ENCODE measurements at regions not wholly inside any gene's neighbourhood (a gene's known extent, or its start where the extent isn't known, plus 50 kb on each side); places are given as distances from the start of the nearest gene placed in this dataset.

DNA sequence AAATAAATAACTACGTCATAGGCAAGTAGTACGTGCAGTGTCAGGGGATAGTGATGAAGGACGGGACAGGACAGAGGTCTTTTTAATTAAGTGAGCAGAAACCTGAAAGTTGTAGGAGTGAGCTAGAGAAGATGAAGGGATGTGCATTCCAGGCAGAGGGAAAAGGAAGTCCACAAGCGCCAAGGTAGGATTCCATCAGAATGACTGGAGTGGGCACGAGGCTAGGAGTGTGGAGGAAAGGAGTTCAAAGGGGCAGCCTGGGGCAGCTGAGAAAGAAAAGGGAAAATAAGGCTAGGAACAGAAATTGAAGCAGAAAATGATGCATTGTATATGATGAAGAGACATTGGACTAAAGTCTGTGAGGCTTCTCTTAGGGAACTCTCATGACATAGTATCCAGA is 192.2 kb upstream of the TLL1 start:
- H3K4me2 ChIP-seq (ENCODE audit: insufficient read depth, low read length, poor library complexity, severe bottlenecking), result no peak overlapping the region
- H3K27me3 ChIP-seq (ENCODE audit: control insufficient read depth in 3 of 3, insufficient read depth in 3 of 3, low read depth in 1 of 3, low read length in 3 of 3), result no peaks in the 10 kb centered on the region
- no peak overlapping the region for H2BK120ac ChIP-seq (ENCODE audit: low read depth, low read length)
- H4K8ac ChIP-seq (ENCODE audit: low read depth, low read length), result no peak overlapping the region
- no peak overlapping the region for H3K4ac ChIP-seq (ENCODE audit: low read length)
- no peak overlapping the region for H3K9ac ChIP-seq (ENCODE audit: low read depth, low read length, poor library complexity)
- no peak overlapping the region for H3K23ac ChIP-seq (ENCODE audit: low read depth, low read length, poor library complexity)
- H3K14ac ChIP-seq (ENCODE audit: low read length), result no peak overlapping the region
- H3K36me3 ChIP-seq (replicated peaks in 1 of 2; ENCODE audit: control insufficient read depth in 2 of 2, insufficient read depth in 2 of 2, low read length in 2 of 2), result no peaks in the 10 kb centered on the region
- DNase-seq (ENCODE audit: low spot score), result no peak
- no peak overlapping the region for H2BK5ac ChIP-seq (ENCODE audit: low read length)
- H2BK12ac ChIP-seq (ENCODE audit: low read length), result no peak overlapping the region
- no peak overlapping the region for H2AK5ac ChIP-seq (ENCODE audit: low read depth, low read length)
- H3K18ac ChIP-seq (ENCODE audit: low read length), result no peak overlapping the region
- no peak overlapping the region for H4K91ac ChIP-seq (ENCODE audit: low read depth, low read length, poor library complexity)
- H3K4me3 ChIP-seq (ENCODE audit: low read length in 2 of 2), result no peak overlapping the region
- H2AFZ ChIP-seq (ENCODE audit: low read length), result no peak overlapping the region
- no peaks in the 10 kb centered on the region for H3K79me1 ChIP-seq (ENCODE audit: low read depth, low read length)
- no peak overlapping the region for H3K27ac ChIP-seq (replicated peaks; ENCODE audit: low read length)
- H2BK15ac ChIP-seq (ENCODE audit: low read length), result no peak overlapping the region
- H3K9me3 ChIP-seq (replicated peaks in 1 of 2; ENCODE audit: control insufficient read depth in 2 of 2, insufficient read depth in 1 of 2, low read depth in 1 of 2, low read length in 2 of 2), result no peaks in the 10 kb centered on the region
- H3K4me1 ChIP-seq (ENCODE audit: control insufficient read depth in 2 of 2, insufficient read depth in 1 of 2, low read depth in 1 of 2, low read length in 2 of 2), result no peaks in the 10 kb centered on the region
- no CpG with 5 or more reads among the region's 5 CpGs for WGBS, 2 donors (ENCODE audit: extremely low coverage in 2 of 2, insufficient read length in 2 of 2, insufficient replicate concordance in 1 of 2)

DNA sequence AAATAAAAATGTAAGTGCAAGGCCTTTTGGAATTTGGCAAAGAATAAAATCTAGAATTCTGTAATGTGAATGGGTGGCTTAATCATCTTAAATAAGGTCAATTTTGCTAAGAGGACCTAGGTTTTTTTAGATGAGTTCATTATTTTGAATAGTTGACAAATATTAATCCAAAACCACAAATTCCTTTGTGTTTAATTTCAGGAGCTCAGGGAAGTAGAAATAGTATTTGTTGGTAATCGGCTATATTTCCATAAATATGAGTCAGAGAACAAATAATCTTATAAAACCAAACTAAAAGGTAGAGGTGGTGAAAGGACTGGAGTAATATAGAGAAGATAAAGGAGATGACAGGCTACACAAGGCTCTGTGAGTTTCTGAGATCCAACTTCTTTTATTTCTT is 190.4 kb upstream of the TLL1 start:
- H3K4me2 ChIP-seq (ENCODE audit: insufficient read depth, low read length, poor library complexity, severe bottlenecking), result no peak overlapping the region
- no peak overlapping the region for H3K27ac ChIP-seq (replicated peaks; ENCODE audit: low read length)
- H3K4me1 ChIP-seq (ENCODE audit: control insufficient read depth in 2 of 2, insufficient read depth in 1 of 2, low read depth in 1 of 2, low read length in 2 of 2), result no peaks in the 10 kb centered on the region
- no peak overlapping the region for H2BK12ac ChIP-seq (ENCODE audit: low read length)
- H4K91ac ChIP-seq (ENCODE audit: low read depth, low read length, poor library complexity), result no peak overlapping the region
- no CpG with 5 or more reads among the region's 1 CpG for WGBS, 2 donors (ENCODE audit: extremely low coverage in 2 of 2, insufficient read length in 2 of 2, insufficient replicate concordance in 1 of 2)
- H3K27me3 ChIP-seq (ENCODE audit: control insufficient read depth in 3 of 3, insufficient read depth in 3 of 3, low read depth in 1 of 3, low read length in 3 of 3), result no peaks in the 10 kb centered on the region
- no peak overlapping the region for H3K4me3 ChIP-seq (ENCODE audit: low read length in 2 of 2)
- H3K18ac ChIP-seq (ENCODE audit: low read length), result no peak overlapping the region
- no peak overlapping the region for H2BK15ac ChIP-seq (ENCODE audit: low read length)
- H3K79me1 ChIP-seq (ENCODE audit: low read depth, low read length), result no peaks in the 10 kb centered on the region
- H3K23ac ChIP-seq (ENCODE audit: low read depth, low read length, poor library complexity), result no peak overlapping the region
- no peak overlapping the region for H4K8ac ChIP-seq (ENCODE audit: low read depth, low read length)
- H2AK5ac ChIP-seq (ENCODE audit: low read depth, low read length), result no peak overlapping the region
- no peak overlapping the region for H2BK120ac ChIP-seq (ENCODE audit: low read depth, low read length)
- no peak for DNase-seq (ENCODE audit: low spot score)
- H3K14ac ChIP-seq (ENCODE audit: low read length), result no peak overlapping the region
- H2BK5ac ChIP-seq (ENCODE audit: low read length), result no peak overlapping the region
- H3K9ac ChIP-seq (ENCODE audit: low read depth, low read length, poor library complexity), result no peak overlapping the region
- H3K36me3 ChIP-seq (replicated peaks in 1 of 2; ENCODE audit: control insufficient read depth in 2 of 2, insufficient read depth in 2 of 2, low read length in 2 of 2), result no peaks in the 10 kb centered on the region
- H3K4ac ChIP-seq (ENCODE audit: low read length), result no peak overlapping the region
- H3K9me3 ChIP-seq (replicated peaks in 1 of 2; ENCODE audit: control insufficient read depth in 2 of 2, insufficient read depth in 1 of 2, low read depth in 1 of 2, low read length in 2 of 2), result no peaks in the 10 kb centered on the region
- no peak overlapping the region for H2AFZ ChIP-seq (ENCODE audit: low read length)

DNA sequence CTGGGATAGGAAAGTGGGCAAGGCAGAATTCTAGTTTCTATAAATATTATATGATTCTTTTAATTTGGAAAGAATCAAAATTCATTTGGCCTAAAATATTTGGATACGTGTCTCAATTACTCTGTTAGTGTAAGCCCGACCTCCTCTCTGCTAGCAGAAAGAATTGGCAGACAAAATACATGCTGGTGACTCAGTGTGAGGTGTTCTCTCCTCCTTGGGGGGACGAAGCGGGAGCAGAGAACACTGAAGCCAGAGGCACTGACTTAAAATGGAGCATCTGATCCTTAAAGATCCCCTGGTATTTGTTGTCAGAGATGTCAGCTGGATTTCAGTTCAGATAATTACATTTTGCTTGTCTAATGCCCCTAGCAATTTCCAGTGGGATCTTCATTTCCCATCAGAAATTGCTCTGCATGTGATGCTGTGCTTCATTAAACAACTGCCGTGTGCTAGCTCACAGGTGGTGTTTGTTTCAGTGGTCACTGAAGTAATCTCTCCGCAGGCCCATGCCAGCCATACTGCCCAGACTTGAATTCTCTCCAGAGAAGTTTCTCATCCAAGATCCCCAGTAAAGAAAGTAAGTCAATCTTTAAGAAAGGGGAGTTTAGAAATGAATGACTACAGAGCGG is 188.7 kb upstream of the TLL1 start:
- no peak overlapping the region for H3K4me3 ChIP-seq (ENCODE audit: low read length in 2 of 2)
- no CpG with 5 or more reads among the region's 7 CpGs for WGBS, 2 donors (ENCODE audit: extremely low coverage in 2 of 2, insufficient read length in 2 of 2, insufficient replicate concordance in 1 of 2)
- H3K4me1 ChIP-seq (ENCODE audit: control insufficient read depth in 2 of 2, insufficient read depth in 1 of 2, low read depth in 1 of 2, low read length in 2 of 2), result no peaks in the 10 kb centered on the region
- H2AFZ ChIP-seq (ENCODE audit: low read length), result no peak overlapping the region
- H2BK5ac ChIP-seq (ENCODE audit: low read length), result no peak overlapping the region
- H3K9ac ChIP-seq (ENCODE audit: low read depth, low read length, poor library complexity), result no peak overlapping the region
- H3K9me3 ChIP-seq (replicated peaks in 1 of 2; ENCODE audit: control insufficient read depth in 2 of 2, insufficient read depth in 1 of 2, low read depth in 1 of 2, low read length in 2 of 2), result no peaks in the 10 kb centered on the region
- no peak overlapping the region for H3K18ac ChIP-seq (ENCODE audit: low read length)
- H3K27ac ChIP-seq (replicated peaks; ENCODE audit: low read length), result no peak overlapping the region
- no peak overlapping the region for H2BK12ac ChIP-seq (ENCODE audit: low read length)
- no peak overlapping the region for H3K4me2 ChIP-seq (ENCODE audit: insufficient read depth, low read length, poor library complexity, severe bottlenecking)
- no peak overlapping the region for H2BK15ac ChIP-seq (ENCODE audit: low read length)
- no peaks in the 10 kb centered on the region for H3K36me3 ChIP-seq (replicated peaks in 1 of 2; ENCODE audit: control insufficient read depth in 2 of 2, insufficient read depth in 2 of 2, low read length in 2 of 2)
- H4K8ac ChIP-seq (ENCODE audit: low read depth, low read length), result no peak overlapping the region
- H3K14ac ChIP-seq (ENCODE audit: low read length), result no peak overlapping the region
- H2BK120ac ChIP-seq (ENCODE audit: low read depth, low read length), result no peak overlapping the region
- no peak for DNase-seq (ENCODE audit: low spot score)
- H3K27me3 ChIP-seq (ENCODE audit: control insufficient read depth in 3 of 3, insufficient read depth in 3 of 3, low read depth in 1 of 3, low read length in 3 of 3), result no peaks in the 10 kb centered on the region
- H3K79me1 ChIP-seq (ENCODE audit: low read depth, low read length), result no peaks in the 10 kb centered on the region
- H2AK5ac ChIP-seq (ENCODE audit: low read depth, low read length), result no peak overlapping the region
- no peak overlapping the region for H3K4ac ChIP-seq (ENCODE audit: low read length)
- H4K91ac ChIP-seq (ENCODE audit: low read depth, low read length, poor library complexity), result no peak overlapping the region
- H3K23ac ChIP-seq (ENCODE audit: low read depth, low read length, poor library complexity), result no peak overlapping the region

DNA sequence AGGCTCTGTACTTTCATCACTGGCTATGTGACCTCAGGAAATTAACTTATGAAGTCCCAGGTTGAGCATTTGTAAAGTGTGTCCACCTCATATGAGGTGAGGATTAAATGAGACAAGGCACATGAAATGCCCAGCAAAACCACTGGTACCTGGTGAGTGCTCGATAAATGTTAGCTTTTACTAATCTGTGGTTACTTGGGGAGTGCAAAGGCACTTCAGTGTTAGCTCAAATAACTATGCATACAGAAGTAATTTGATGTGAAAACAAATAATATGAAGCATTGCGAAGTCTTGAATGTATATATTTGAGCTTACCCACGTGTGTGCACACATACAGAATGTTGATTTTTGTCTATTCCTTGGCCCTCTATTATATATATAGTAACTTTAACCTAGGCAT is 186.3 kb upstream of the TLL1 start:
- H3K4me2 ChIP-seq (ENCODE audit: insufficient read depth, low read length, poor library complexity, severe bottlenecking), result no peak overlapping the region
- DNase-seq (ENCODE audit: low spot score), result no peak
- H2AFZ ChIP-seq (ENCODE audit: low read length), result no peak overlapping the region
- no peaks in the 10 kb centered on the region for H3K27me3 ChIP-seq (ENCODE audit: control insufficient read depth in 3 of 3, insufficient read depth in 3 of 3, low read depth in 1 of 3, low read length in 3 of 3)
- no peak overlapping the region for H2AK5ac ChIP-seq (ENCODE audit: low read depth, low read length)
- no peak overlapping the region for H3K27ac ChIP-seq (replicated peaks; ENCODE audit: low read length)
- no peak overlapping the region for H3K23ac ChIP-seq (ENCODE audit: low read depth, low read length, poor library complexity)
- no peak overlapping the region for H4K8ac ChIP-seq (ENCODE audit: low read depth, low read length)
- H3K4ac ChIP-seq (ENCODE audit: low read length), result no peak overlapping the region
- no CpG with 5 or more reads among the region's 3 CpGs for WGBS, 2 donors (ENCODE audit: extremely low coverage in 2 of 2, insufficient read length in 2 of 2, insufficient replicate concordance in 1 of 2)
- H3K4me1 ChIP-seq (ENCODE audit: control insufficient read depth in 2 of 2, insufficient read depth in 1 of 2, low read depth in 1 of 2, low read length in 2 of 2), result no peaks in the 10 kb centered on the region
- no peak overlapping the region for H3K4me3 ChIP-seq (ENCODE audit: low read length in 2 of 2)
- H3K36me3 ChIP-seq (replicated peaks in 1 of 2; ENCODE audit: control insufficient read depth in 2 of 2, insufficient read depth in 2 of 2, low read length in 2 of 2), result no peaks in the 10 kb centered on the region
- H3K9me3 ChIP-seq (replicated peaks in 1 of 2; ENCODE audit: control insufficient read depth in 2 of 2, insufficient read depth in 1 of 2, low read depth in 1 of 2, low read length in 2 of 2), result no peaks in the 10 kb centered on the region
- H2BK15ac ChIP-seq (ENCODE audit: low read length), result no peak overlapping the region
- H2BK120ac ChIP-seq (ENCODE audit: low read depth, low read length), result no peak overlapping the region
- no peak overlapping the region for H4K91ac ChIP-seq (ENCODE audit: low read depth, low read length, poor library complexity)
- H2BK12ac ChIP-seq (ENCODE audit: low read length), result no peak overlapping the region
- no peak overlapping the region for H3K14ac ChIP-seq (ENCODE audit: low read length)
- H3K18ac ChIP-seq (ENCODE audit: low read length), result no peak overlapping the region
- no peak overlapping the region for H3K9ac ChIP-seq (ENCODE audit: low read depth, low read length, poor library complexity)
- no peaks in the 10 kb centered on the region for H3K79me1 ChIP-seq (ENCODE audit: low read depth, low read length)
- H2BK5ac ChIP-seq (ENCODE audit: low read length), result no peak overlapping the region

Measured in neuronal stem cell (in vitro differentiated cells).